ENCODE measurements at regions not wholly inside any gene's neighbourhood (a gene's known extent, or its start where the extent isn't known, plus 50 kb on each side); places are given as distances from the start of the nearest gene placed in this dataset.

GRCh38 chr14:104294983-104295680, 156.7 kb downstream of the KIF26A start:
- TF ChIP-seq, protein P1, sequence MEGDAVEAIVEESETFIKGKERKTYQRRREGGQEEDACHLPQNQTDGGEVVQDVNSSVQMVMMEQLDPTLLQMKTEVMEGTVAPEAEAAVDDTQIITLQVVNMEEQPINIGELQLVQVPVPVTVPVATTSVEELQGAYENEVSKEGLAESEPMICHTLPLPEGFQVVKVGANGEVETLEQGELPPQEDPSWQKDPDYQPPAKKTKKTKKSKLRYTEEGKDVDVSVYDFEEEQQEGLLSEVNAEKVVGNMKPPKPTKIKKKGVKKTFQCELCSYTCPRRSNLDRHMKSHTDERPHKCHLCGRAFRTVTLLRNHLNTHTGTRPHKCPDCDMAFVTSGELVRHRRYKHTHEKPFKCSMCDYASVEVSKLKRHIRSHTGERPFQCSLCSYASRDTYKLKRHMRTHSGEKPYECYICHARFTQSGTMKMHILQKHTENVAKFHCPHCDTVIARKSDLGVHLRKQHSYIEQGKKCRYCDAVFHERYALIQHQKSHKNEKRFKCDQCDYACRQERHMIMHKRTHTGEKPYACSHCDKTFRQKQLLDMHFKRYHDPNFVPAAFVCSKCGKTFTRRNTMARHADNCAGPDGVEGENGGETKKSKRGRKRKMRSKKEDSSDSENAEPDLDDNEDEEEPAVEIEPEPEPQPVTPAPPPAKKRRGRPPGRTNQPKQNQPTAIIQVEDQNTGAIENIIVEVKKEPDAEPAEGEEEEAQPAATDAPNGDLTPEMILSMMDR (IDR thresholded peaks at IDR 0.05; ENCODE audit: borderline replicate concordance, control extremely low read depth, extremely low read depth, insufficient read depth, missing control alignments), result no peak
- no peak for DNase-seq (ENCODE audit: low spot score)
- in situ Hi-C loops (cut with MboI; ENCODE audit: low sequenced_read_pairs, unreplicated experiment), result no loop called here

- TF ChIP-seq, protein P1 (IDR thresholded peaks at IDR 0.05; ENCODE audit: borderline replicate concordance, control extremely low read depth, extremely low read depth, insufficient read depth, missing control alignments), result no peak
- in situ Hi-C loops (cut with MboI; ENCODE audit: low sequenced_read_pairs, unreplicated experiment), result no loop called here
- no peak for DNase-seq (ENCODE audit: low spot score)
These were observed 157.4 kb downstream of the KIF26A start for GRCh38 chr14:104295681-104296387.

GRCh38 chr14:104296388-104297312, 158.3 kb downstream of the KIF26A start:
- in situ Hi-C loops (cut with MboI; ENCODE audit: low sequenced_read_pairs, unreplicated experiment), result no loop called here
- TF ChIP-seq, protein P1 (IDR thresholded peaks at IDR 0.05; ENCODE audit: borderline replicate concordance, control extremely low read depth, extremely low read depth, insufficient read depth, missing control alignments), result no peak
- no peak for DNase-seq (ENCODE audit: low spot score)

GRCh38 chr14:104297313-104297704, 158.9 kb downstream of the KIF26A start:
- in situ Hi-C loops (cut with MboI; ENCODE audit: low sequenced_read_pairs, unreplicated experiment), result no loop called here
- DNase-seq (ENCODE audit: low spot score), result no peak
- TF ChIP-seq, protein P1 (IDR thresholded peaks at IDR 0.05; ENCODE audit: borderline replicate concordance, control extremely low read depth, extremely low read depth, insufficient read depth, missing control alignments), result no peak

GRCh38 chr14:104297721-104298401, 159.5 kb downstream of the KIF26A start:
- in situ Hi-C loops (cut with MboI; ENCODE audit: low sequenced_read_pairs, unreplicated experiment), result no loop called here
- TF ChIP-seq, protein P1 (IDR thresholded peaks at IDR 0.05; ENCODE audit: borderline replicate concordance, control extremely low read depth, extremely low read depth, insufficient read depth, missing control alignments), result no peak
- DNase-seq (ENCODE audit: low spot score), result no peak

DNA sequence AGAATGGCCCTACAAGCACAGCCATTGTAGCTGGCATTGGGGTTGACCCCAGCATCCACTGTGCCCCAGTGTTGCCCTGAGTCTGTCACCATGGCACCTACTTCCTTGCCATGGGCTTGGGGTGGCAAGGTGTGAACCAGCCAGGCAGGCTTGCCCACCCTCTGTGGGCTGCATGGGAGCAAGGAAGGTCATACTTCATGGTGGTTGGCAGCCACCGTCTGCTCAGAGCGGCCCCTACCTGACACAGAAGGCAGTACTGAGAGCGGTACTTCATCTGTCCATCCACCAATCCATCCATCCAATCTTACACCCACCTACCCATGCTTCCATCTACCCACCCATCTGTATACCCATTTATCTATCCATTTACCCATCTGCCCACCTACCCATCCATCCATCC, 160.1 kb downstream of the KIF26A start:
- in situ Hi-C loops (cut with MboI; ENCODE audit: low sequenced_read_pairs, unreplicated experiment), result no loop called here
- TF ChIP-seq, protein P1 (IDR thresholded peaks at IDR 0.05; ENCODE audit: borderline replicate concordance, control extremely low read depth, extremely low read depth, insufficient read depth, missing control alignments), result no peak
- no peak for DNase-seq (ENCODE audit: low spot score)
